Ishikawa (cell line): ENCODE measurements at regions not wholly inside any gene's neighbourhood (a gene's known extent, or its start where the extent isn't known, plus 50 kb on each side); places are given as distances from the start of the nearest gene placed in this dataset.

Experiments used
- CEBPB ChIP-seq: IDR thresholded peaks from 2 replicates; pipeline ENCODE4 v1.6.1; 2012
- CREB1 ChIP-seq: IDR thresholded peaks from 2 replicates; pipeline ENCODE4 v1.6.1; 2012; ENCODE audit warnings: low read depth
- EGR1 ChIP-seq: IDR thresholded peaks from 2 replicates; pipeline ENCODE4 v1.6.1; 2012
- EP300 ChIP-seq: IDR thresholded peaks from 2 replicates; pipeline ENCODE4 v1.6.1; 2012; ENCODE audit warnings: borderline replicate concordance
- FOXM1 ChIP-seq: IDR thresholded peaks from 2 replicates; pipeline ENCODE4 v1.6.1; 2012; ENCODE audit warnings: low read depth, borderline replicate concordance
- MAX ChIP-seq: IDR thresholded peaks from 2 replicates; pipeline ENCODE4 v1.6.1; 2012
- NFIC ChIP-seq: IDR thresholded peaks from 2 replicates; pipeline ENCODE4 v1.6.1; 2012
- RAD21 ChIP-seq: IDR thresholded peaks from 2 replicates; pipeline ENCODE4 v1.6.1; 2012; ENCODE audit warnings: low read depth
- REST ChIP-seq: IDR thresholded peaks from 2 replicates; pipeline ENCODE4 v1.6.1; 2012; ENCODE audit warnings: low read depth, mild to moderate bottlenecking
- TAF1 ChIP-seq: IDR thresholded peaks from 2 replicates; pipeline ENCODE4 v1.6.1; 2012; ENCODE audit warnings: low read depth, mild to moderate bottlenecking
- TCF12 ChIP-seq: IDR thresholded peaks from 2 replicates; pipeline ENCODE4 v1.6.1; 2012; ENCODE audit warnings: low read depth
- TEAD4 ChIP-seq: IDR thresholded peaks from 2 replicates; pipeline ENCODE4 v1.6.1; 2012
- USF1 ChIP-seq: IDR thresholded peaks from 2 replicates; pipeline ENCODE4 v1.6.1; 2012
- YY1 ChIP-seq: IDR thresholded peaks from 2 replicates; pipeline ENCODE4 v1.6.1; 2012; ENCODE audit warnings: low read depth
- ZBTB7A ChIP-seq: IDR thresholded peaks from 2 replicates; pipeline ENCODE4 v1.6.1; 2012; ENCODE audit warnings: low read depth

- TF ChIP-seq TEAD4 (no peak), REST (no peak), NFIC (no peak), EP300 (no peak), ZBTB7A (no peak), TCF12 (no peak), EGR1 (no peak), RAD21 (no peak), FOXM1 (no peak), MAX (no peak), CREB1 (no peak), YY1 (no peak), TAF1 (no peak), USF1 (no peak), CEBPB (no peak)
Observed at GRCh38 chr5:167665841-167666375, 625.5 kb upstream of the WWC1 start.

- TF ChIP-seq EGR1, result no peak
- no peak for TF ChIP-seq FOXM1
- TF ChIP-seq CREB1, result no peak
- no peak for TF ChIP-seq TEAD4
- TF ChIP-seq NFIC, result no peak
- no peak for TF ChIP-seq MAX
- no peak for TF ChIP-seq YY1
- TF ChIP-seq REST, result no peak
- TF ChIP-seq CEBPB, result no peak
- no peak for TF ChIP-seq USF1
- no peak for TF ChIP-seq EP300
- TF ChIP-seq ZBTB7A, result no peak
- no peak for TF ChIP-seq RAD21
- no peak for TF ChIP-seq TAF1
- no peak for TF ChIP-seq TCF12
Observed at GRCh38 chr5:167671176-167671575, 620.3 kb upstream of the WWC1 start.

GRCh38 chr5:167673942-167674341 is 617.5 kb upstream of the WWC1 start:
- TF ChIP-seq TCF12 (no peak), YY1 (no peak), REST (no peak), EP300 (no peak), TAF1 (no peak), ZBTB7A (no peak), FOXM1 (no peak), NFIC (no peak), USF1 (no peak), EGR1 (no peak), MAX (no peak), CREB1 (no peak), TEAD4 (no peak), RAD21 (no peak), CEBPB (no peak)

GRCh38 chr5:167678481-167678880 is 613.0 kb upstream of the WWC1 start:
- TF ChIP-seq REST (no peak), TAF1 (no peak), ZBTB7A (no peak), FOXM1 (no peak)
